Smooth muscle cell (in vitro differentiated cells): ENCODE measurements at regions not wholly inside any gene's neighbourhood (a gene's known extent, or its start where the extent isn't known, plus 50 kb on each side); places are given as distances from the start of the nearest gene placed in this dataset.
A peak's percentile ranks its signal among the peaks of the same experiment; 100 is the strongest.

ENCODE experiments used
- DNase-seq: peaks from one replicate; lab custom pipeline; 2025; ENCODE audit not compliant: unreplicated experiment; lab: John Stamatoyannopoulos, UW
- H2AFZ ChIP-seq: fragments of 200-600 bp; sonication (generic); 2 replicates; pipeline ENCODE4 v1.6.0; 2016; ENCODE audit warnings: antibody characterized with exemption, low read depth, mild to moderate bottlenecking
- H3F3A ChIP-seq: fragments of 200-600 bp; sonication (generic); 2 replicates; pipeline ENCODE4 v1.6.0; 2017; ENCODE audit warnings: antibody characterized with exemption, low read depth
- H3K27ac ChIP-seq: fragments of 200-600 bp; sonication (generic); 2 replicates; pipeline ENCODE4 v1.5.1; 2016; ENCODE audit warnings: low read depth, mild to moderate bottlenecking
- H3K27me3 ChIP-seq: fragments of 200-600 bp; sonication (generic); 2 replicates; pipeline ENCODE4 v1.6.1; 2016; ENCODE audit warnings: low read depth, mild to moderate bottlenecking
- H3K36me3 ChIP-seq: fragments of 200-600 bp; sonication (generic); 2 replicates; pipeline ENCODE4 v1.5.1; 2016; ENCODE audit warnings: low read depth
- H3K4me1 ChIP-seq: fragments of 200-600 bp; sonication (generic); 2 replicates; pipeline ENCODE4 v1.5.1; 2016; ENCODE audit warnings: low read depth
- H3K4me2 ChIP-seq: fragments of 200-600 bp; sonication (generic); 2 replicates; pipeline ENCODE4 v1.6.0; 2016; ENCODE audit warnings: mild to moderate bottlenecking
- H3K4me3 ChIP-seq: fragments of 200-600 bp; sonication (generic); 2 replicates; pipeline ENCODE4 v1.5.1; 2016; ENCODE audit warnings: mild to moderate bottlenecking
- H3K79me2 ChIP-seq: fragments of 200-600 bp; sonication (generic); 2 replicates; pipeline ENCODE4 v1.6.0; 2016; ENCODE audit warnings: low read depth, mild to moderate bottlenecking
- H3K9ac ChIP-seq: fragments of 200-600 bp; sonication (generic); 2 replicates; pipeline ENCODE4 v1.6.0; 2016; ENCODE audit warnings: low read depth
- H3K9me3 ChIP-seq: fragments of 200-600 bp; sonication (generic); replicated peaks from 2 replicates; pipeline ENCODE4 v1.5.1; 2016; ENCODE audit warnings: low read depth
- H4K20me1 ChIP-seq: fragments of 200-600 bp; sonication (generic); 2 replicates; pipeline ENCODE4 v1.6.0; 2016; ENCODE audit warnings: low read depth
- CTCF ChIP-seq: fragments of 200-600 bp; sonication (generic); IDR thresholded peaks from 2 replicates; pipeline ENCODE4 v1.5.1; 2017; ENCODE audit warnings: borderline replicate concordance, mild to moderate bottlenecking, antibody characterized with exemption; ENCODE audit not compliant: insufficient read depth, poor library complexity, severe bottlenecking
- WGBS: methylation state at CpG from one replicate; pipeline ENCODE4 v1.1.7; 2016; ENCODE audit warnings: low lambda C conversion rate; 5-methylcytosine and 5-hydroxymethylcytosine counted together

GRCh38 chr7:125876431-125876830, 946.8 kb upstream of the POT1 start:
- no peak for DNase-seq
- no peak overlapping the region for H2AFZ ChIP-seq
- H3K36me3 ChIP-seq: no peaks in the 10 kb centered on the region
- no peaks in the 10 kb centered on the region for H3K79me2 ChIP-seq
- peaks cover 6% of the 10 kb centered on the region for H3F3A ChIP-seq
- H4K20me1 ChIP-seq: no peaks in the 10 kb centered on the region
- H3K27ac ChIP-seq: peak overlapping the region; percentile 76
- no peak for TF ChIP-seq CTCF
- no peaks in the 10 kb centered on the region for H3K4me1 ChIP-seq
- no peaks in the 10 kb centered on the region for H3K27me3 ChIP-seq
- H3K4me3 ChIP-seq: no peak overlapping the region
- H3K9me3 ChIP-seq: peaks cover 9% of the 10 kb centered on the region
- no peak overlapping the region for H3K4me2 ChIP-seq
- H3K9ac ChIP-seq: no peak overlapping the region

GRCh38 chr7:125871431-125871830, 941.8 kb upstream of the POT1 start:
- H3K4me1 ChIP-seq: no peaks in the 10 kb centered on the region
- H4K20me1 ChIP-seq: no peaks in the 10 kb centered on the region
- H3F3A ChIP-seq: no peaks in the 10 kb centered on the region
- no peak overlapping the region for H3K4me3 ChIP-seq
- no peaks in the 10 kb centered on the region for H3K79me2 ChIP-seq
- H3K27ac ChIP-seq: no peak overlapping the region
- no peaks in the 10 kb centered on the region for H3K27me3 ChIP-seq
- peaks cover 7% of the 10 kb centered on the region for H3K9me3 ChIP-seq
- no peak for TF ChIP-seq CTCF
- H3K9ac ChIP-seq: no peak overlapping the region
- no peak overlapping the region for H2AFZ ChIP-seq
- no peak for DNase-seq
- H3K36me3 ChIP-seq: no peaks in the 10 kb centered on the region
- no peak overlapping the region for H3K4me2 ChIP-seq

GRCh38 chr7:125857606-125858005, 928.0 kb upstream of the POT1 start:
- DNase-seq: no peak
- Histone ChIP-seq H3K9me3 (no peaks in the 10 kb centered on the region), H3K36me3 (no peaks in the 10 kb centered on the region), H4K20me1 (no peaks in the 10 kb centered on the region), H3F3A (no peaks in the 10 kb centered on the region), H3K4me2 (peak overlapping the region; percentile 54), H3K79me2 (no peaks in the 10 kb centered on the region), H2AFZ (peak overlapping the region; percentile 62), H3K4me1 (no peaks in the 10 kb centered on the region), H3K4me3 (no peak overlapping the region), H3K9ac (no peak overlapping the region), H3K27ac (peak overlapping the region; percentile 44), H3K27me3 (no peaks in the 10 kb centered on the region)
- no peak for TF ChIP-seq CTCF
- 57% methylated on average over 5 of the region's 5 CpGs for WGBS

- Histone ChIP-seq H3K9me3 (no peaks in the 10 kb centered on the region), H4K20me1 (no peaks in the 10 kb centered on the region), H3K9ac (no peak overlapping the region), H3K27me3 (no peaks in the 10 kb centered on the region), H3K4me3 (no peak overlapping the region), H3K79me2 (no peaks in the 10 kb centered on the region), H3K4me2 (no peak overlapping the region), H3F3A (no peaks in the 10 kb centered on the region), H3K4me1 (no peaks in the 10 kb centered on the region), H2AFZ (no peak overlapping the region), H3K36me3 (no peaks in the 10 kb centered on the region), H3K27ac (no peak overlapping the region)
- DNase-seq: no peak
- no peak for TF ChIP-seq CTCF
- WGBS: 93% methylated on average over 2 of the region's 2 CpGs
Observed at GRCh38 chr7:125848157-125848556, 918.5 kb upstream of the POT1 start.
